Thoracic aorta (tissue), 2 donors: ENCODE measurements at regions not wholly inside any gene's neighbourhood (a gene's known extent, or its start where the extent isn't known, plus 50 kb on each side); places are given as distances from the start of the nearest gene placed in this dataset.
"Not testable (repeated sequence)": the region's sequence is repeated elsewhere in the genome, so short reads cannot be mapped to it uniquely, and the experiment has no call there.

ENCODE experiments used
- ATAC-seq: fragments of 150-250 bp; one replicate; pipeline ENCODE4 v1.8.0; 2017; ENCODE audit warnings: low read depth; ENCODE audit not compliant: insufficient number of reproducible peaks, low FRiP score
- DNase-seq: peaks from one replicate; pipeline ENCODE4 v3.0.0-alpha.2; 2020; ENCODE audit warnings: low spot score
- H3K27ac ChIP-seq, 2 donors: fragments of 200-600 bp; sonication (generic); 1 replicate in 1 of 2; 2 replicates in 1 of 2; pipeline ENCODE4 v1.5.1; 2016; ENCODE audit warnings: mild to moderate bottlenecking in 2 of 2, moderate library complexity in 2 of 2
- H3K27me3 ChIP-seq: fragments of 200-600 bp; sonication (generic); replicated peaks from 2 replicates; pipeline ENCODE4 v1.6.0; 2016; ENCODE audit warnings: mild to moderate bottlenecking; ENCODE audit not compliant: insufficient read depth
- H3K36me3 ChIP-seq: fragments of 200-600 bp; sonication (generic); one replicate; pipeline ENCODE4 v1.5.1; 2016
- H3K4me1 ChIP-seq, 2 donors: fragments of 200-600 bp; sonication (generic); 1 replicate in 1 of 2; 2 replicates in 1 of 2; pipeline versions ENCODE4 v1.5.1 to v1.6.0; 2016; ENCODE audit warnings: low read depth in 2 of 2, mild to moderate bottlenecking in 1 of 2; ENCODE audit not compliant: control insufficient read depth in 1 of 2
- H3K4me3 ChIP-seq: fragments of 200-600 bp; sonication (generic); 2 replicates; pipeline ENCODE4 v1.5.1; 2016; ENCODE audit warnings: mild to moderate bottlenecking
- H3K9me3 ChIP-seq: fragments of 200-600 bp; sonication (generic); 2 replicates; pipeline ENCODE4 v1.5.1; 2016
- TF ChIP-seq, protein P1 (sequence below): fragments of 200-600 bp; sonication (generic); IDR thresholded peaks from one replicate; pipeline ENCODE4 v1.5.1; 2019; ENCODE audit warnings: antibody characterized with exemption

DNA sequence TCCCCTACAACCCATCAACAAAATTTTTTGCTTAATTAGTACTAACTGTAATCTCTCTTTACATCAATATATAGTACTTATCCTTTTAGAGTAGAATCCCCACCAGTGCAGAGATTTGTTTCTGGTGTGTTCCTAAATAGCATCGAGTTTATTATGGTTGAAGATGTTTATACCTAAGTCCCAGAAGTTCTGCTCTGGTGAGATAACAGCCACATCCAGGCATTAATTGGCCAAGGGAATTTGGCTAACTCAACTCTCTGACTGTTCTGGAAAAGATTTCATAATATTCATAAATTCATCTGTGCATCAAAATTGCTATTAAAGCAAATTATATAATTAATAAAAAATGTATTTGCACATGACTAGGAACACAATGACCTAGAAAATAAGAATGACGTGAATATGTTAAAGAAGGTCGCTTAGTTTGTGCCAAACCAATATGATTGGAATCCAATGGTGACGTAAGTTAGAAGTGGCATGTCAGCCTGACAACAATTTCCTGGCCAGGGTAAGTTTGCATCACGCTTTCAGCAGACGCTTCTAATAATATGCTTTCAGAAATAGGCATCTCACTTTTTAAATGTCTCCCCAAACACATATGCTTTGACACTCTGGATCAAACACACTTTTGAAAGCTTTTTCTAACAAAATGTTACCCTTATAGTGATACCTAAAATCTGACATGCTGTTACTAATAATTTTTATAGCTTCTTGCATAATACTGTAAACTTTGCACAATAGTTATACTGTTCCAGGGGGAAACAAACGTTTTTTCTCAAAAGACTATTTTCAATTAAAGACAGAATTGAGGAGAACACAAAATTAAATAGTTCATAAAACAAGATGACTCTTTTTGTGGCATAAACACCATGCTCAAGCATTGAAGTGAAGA lies 236.7 kb downstream of the TENT5A start:
- H3K9me3 ChIP-seq, result no peaks in the 10 kb centered on the region
- no peak for ATAC-seq
- no peak for DNase-seq
- H3K36me3 ChIP-seq, result no peaks in the 10 kb centered on the region
- TF ChIP-seq, protein P1, sequence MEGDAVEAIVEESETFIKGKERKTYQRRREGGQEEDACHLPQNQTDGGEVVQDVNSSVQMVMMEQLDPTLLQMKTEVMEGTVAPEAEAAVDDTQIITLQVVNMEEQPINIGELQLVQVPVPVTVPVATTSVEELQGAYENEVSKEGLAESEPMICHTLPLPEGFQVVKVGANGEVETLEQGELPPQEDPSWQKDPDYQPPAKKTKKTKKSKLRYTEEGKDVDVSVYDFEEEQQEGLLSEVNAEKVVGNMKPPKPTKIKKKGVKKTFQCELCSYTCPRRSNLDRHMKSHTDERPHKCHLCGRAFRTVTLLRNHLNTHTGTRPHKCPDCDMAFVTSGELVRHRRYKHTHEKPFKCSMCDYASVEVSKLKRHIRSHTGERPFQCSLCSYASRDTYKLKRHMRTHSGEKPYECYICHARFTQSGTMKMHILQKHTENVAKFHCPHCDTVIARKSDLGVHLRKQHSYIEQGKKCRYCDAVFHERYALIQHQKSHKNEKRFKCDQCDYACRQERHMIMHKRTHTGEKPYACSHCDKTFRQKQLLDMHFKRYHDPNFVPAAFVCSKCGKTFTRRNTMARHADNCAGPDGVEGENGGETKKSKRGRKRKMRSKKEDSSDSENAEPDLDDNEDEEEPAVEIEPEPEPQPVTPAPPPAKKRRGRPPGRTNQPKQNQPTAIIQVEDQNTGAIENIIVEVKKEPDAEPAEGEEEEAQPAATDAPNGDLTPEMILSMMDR, result no peak
- no peaks in the 10 kb centered on the region for H3K27me3 ChIP-seq
- peaks cover 0 to 4% of the 10 kb centered on the region in 2 donors for H3K4me1 ChIP-seq
- H3K4me3 ChIP-seq, result no peak overlapping the region
- H3K27ac ChIP-seq, result no peak overlapping the region

DNA sequence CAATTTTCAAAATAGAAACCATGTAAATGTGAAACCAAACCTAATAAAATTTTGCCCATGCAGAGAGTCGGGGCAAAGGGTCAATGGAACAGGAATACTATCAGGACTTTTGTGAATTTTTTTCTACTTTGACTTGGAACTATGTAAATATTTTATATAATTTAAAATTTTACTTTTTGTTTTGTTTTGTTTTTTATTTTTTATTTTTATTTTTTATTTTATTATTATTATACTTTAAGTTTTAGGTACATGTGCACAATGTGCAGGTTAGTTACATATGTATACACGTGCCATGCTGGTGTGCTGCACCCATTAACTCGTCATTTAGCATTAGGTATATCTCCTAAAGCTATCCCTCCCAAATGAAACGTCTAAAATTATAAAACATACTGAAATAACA lies 238.3 kb downstream of the TENT5A start:
- not testable (repeated sequence) for H3K4me3 ChIP-seq, H3K9me3 ChIP-seq, H3K27ac ChIP-seq, DNase-seq, H3K36me3 ChIP-seq, H3K4me1 ChIP-seq, H3K27me3 ChIP-seq, ATAC-seq

DNA sequence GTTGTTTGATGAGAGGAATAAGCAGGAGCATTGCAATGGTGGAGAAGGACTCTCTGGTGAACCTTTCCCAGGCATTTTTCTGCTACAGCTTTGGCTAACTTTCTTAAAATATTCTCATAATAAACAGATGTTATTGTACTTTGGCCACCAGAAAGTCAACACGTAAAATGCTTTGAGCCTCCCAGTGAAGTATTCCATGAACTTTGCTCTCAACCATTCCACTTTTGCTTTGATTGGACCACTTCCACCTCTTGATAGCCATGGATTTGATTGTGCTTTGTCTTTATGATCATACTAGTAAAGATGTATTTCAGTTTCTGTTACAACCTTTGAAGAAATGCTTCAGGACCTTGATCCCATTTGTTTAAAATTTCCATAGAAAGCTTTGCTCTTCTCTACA lies 241.1 kb downstream of the TENT5A start:
- DNase-seq (no peak), ATAC-seq (no peak)
- Histone ChIP-seq H3K4me3 (no peak overlapping the region), H3K4me1 (peaks cover 0 to 4% of the 10 kb centered on the region in 2 donors), H3K36me3 (no peaks in the 10 kb centered on the region), H3K27ac (no peak overlapping the region), H3K9me3 (no peaks in the 10 kb centered on the region), H3K27me3 (no peaks in the 10 kb centered on the region)
- TF ChIP-seq, protein P1, result no peak

DNA sequence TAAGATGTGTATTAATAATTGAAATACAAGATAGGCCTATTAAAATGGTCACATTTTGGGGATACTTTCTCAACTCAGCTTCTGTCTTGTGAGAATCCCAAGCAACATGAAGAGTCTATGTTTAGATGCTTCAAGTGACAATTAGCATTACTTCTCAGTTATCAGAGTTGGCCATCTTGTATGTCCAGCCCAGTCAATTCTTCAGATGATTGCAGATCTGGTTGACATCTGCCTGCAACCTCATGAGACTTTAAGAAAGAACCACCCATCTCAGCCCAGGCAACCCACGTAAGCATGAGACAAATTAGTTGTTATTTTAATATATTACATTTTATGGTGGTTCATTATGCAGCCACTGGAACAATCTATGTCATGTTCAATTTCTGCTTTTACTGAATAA lies 256.5 kb downstream of the TENT5A start:
- DNase-seq, result no peak
- Histone ChIP-seq H3K27me3 (no peaks in the 10 kb centered on the region), H3K4me1 (peaks cover 0 to 9% of the 10 kb centered on the region in 2 donors), H3K9me3 (no peaks in the 10 kb centered on the region), H3K36me3 (no peaks in the 10 kb centered on the region), H3K27ac (no peak overlapping the region), H3K4me3 (no peak overlapping the region)
- no peak for ATAC-seq
- TF ChIP-seq, protein P1, result no peak

DNA sequence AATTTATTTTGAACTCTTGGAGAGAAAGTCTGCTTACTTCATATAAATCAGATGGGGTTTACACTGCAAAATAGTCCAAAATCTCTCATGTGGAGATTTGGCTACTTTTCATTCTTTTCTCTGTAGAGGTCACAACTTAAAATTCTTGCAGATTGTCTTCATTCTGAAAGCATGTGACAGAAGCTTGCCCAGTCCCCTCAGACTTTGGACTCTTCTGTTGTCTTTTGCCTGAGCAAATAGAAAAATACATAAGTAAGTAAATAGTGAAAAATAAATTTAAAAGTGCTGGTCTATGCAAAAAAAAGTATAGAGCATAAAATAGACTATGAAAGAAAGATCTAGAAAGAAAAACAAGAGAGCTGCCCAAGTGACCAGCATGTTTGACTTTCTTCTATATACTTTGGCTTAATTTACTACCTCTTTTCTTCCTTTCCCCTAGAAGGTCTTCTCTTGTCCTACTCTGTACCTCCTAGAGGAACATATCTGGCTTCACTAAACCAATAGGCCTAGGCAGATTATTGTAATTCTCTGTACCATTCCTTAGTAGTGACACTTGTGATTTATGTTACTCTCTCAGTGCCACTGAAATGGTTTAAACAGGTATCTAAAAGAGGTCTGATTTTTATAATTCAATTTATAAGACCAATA lies 260.9 kb downstream of the TENT5A start:
- Histone ChIP-seq H3K4me3 (no peak overlapping the region), H3K27me3 (no peaks in the 10 kb centered on the region), H3K9me3 (no peaks in the 10 kb centered on the region), H3K36me3 (no peaks in the 10 kb centered on the region), H3K27ac (no peak overlapping the region), H3K4me1 (peaks cover 0 to 11% of the 10 kb centered on the region in 2 donors)
- DNase-seq (no peak), ATAC-seq (no peak)
- TF ChIP-seq, protein P1, result no peak
